HL-60 (cell line): ENCODE measurements at regions not wholly inside any gene's neighbourhood (a gene's known extent, or its start where the extent isn't known, plus 50 kb on each side); places are given as distances from the start of the nearest gene placed in this dataset.

Experiments used
- DNase-seq, 2 experiments: peaks; one replicate each; pipeline ENCODE4 v3.0.0-alpha.2; 2010 to 2020; ENCODE audit warnings: low read depth in 1 of 2, low spot score in 1 of 2
- H3K27ac ChIP-seq: fragments of 250-450 bp; sonication (Bioruptor Pico); replicated peaks from 2 replicates; pipeline ENCODE4 v1.5.1; 2020; ENCODE audit warnings: mild to moderate bottlenecking, moderate library complexity
- H3K27me3 ChIP-seq: fragments of 250-450 bp; sonication (Bioruptor Pico); 2 replicates; pipeline ENCODE4 v1.5.1; 2021; ENCODE audit warnings: mild to moderate bottlenecking, moderate library complexity; ENCODE audit not compliant: insufficient read depth, poor library complexity, severe bottlenecking
- H3K4me3 ChIP-seq: replicated peaks from 2 replicates; pipeline ENCODE4 v1.5.1; 2011; ENCODE audit warnings: mild to moderate bottlenecking, control low read depth, low read length; ENCODE audit not compliant: insufficient read depth
- GABPA ChIP-seq: IDR thresholded peaks from 2 replicates; pipeline ENCODE4 v1.6.1; 2012; ENCODE audit warnings: low read depth
- POLR2AphosphoS5 ChIP-seq: IDR thresholded peaks from 2 replicates; pipeline ENCODE4 v1.6.1; 2012; ENCODE audit warnings: low read depth
- SPI1 ChIP-seq: IDR thresholded peaks from 2 replicates; pipeline ENCODE4 v1.6.1; 2012; ENCODE audit warnings: low read depth, mild to moderate bottlenecking, borderline replicate concordance
- TF ChIP-seq, protein P1 (sequence below): IDR thresholded peaks from one replicate; pipeline ENCODE4 v1.5.1; 2011; ENCODE audit warnings: low read length, control low read depth, inconsistent platforms; ENCODE audit not compliant: insufficient read depth
- TF ChIP-seq, protein P2 (sequence below): IDR thresholded peaks from 2 replicates; pipeline ENCODE4 v1.6.1; 2012; ENCODE audit warnings: low read depth; ENCODE audit not compliant: insufficient replicate concordance

DNA sequence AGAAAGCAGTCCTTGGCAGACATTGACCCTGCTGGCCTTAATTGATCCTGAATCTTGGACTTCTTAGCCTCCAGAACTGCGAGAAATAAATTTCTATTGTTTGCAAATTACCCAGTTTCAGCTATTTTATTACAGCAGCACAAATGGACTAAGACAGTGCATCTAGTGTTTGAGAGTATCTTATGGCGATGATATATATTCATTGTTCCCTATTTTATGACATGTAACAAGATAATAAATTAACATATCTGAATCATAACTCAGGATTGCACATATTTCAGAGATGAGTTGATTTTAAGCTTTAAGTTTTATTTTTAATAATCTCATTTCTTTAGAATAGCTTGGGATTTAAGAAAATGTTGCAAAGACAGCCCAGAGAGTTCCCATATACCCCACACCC is 167.4 kb upstream of the FOXG1 start:
- H3K27me3 ChIP-seq: no peaks in the 10 kb centered on the region

DNA sequence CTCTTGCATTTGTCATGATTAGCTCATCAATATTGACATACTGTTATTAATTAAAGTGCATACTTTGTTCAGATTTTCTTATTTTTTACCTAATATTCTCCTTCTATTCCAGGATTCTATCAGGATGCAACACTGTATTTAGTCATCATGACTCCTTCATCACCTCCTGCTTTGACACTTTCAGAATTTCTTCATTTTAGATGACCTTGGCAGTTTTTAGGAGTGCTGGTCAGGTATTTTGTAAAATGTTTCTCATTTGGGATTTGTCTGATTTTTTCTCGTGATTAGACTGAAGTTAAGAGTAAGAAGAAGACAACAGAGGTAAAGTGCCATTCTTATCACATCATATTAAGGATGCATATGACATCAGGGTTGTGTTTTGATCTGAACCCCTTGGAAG is 167.0 kb upstream of the FOXG1 start:
- no peak for DNase-seq
- no peaks in the 10 kb centered on the region for H3K27me3 ChIP-seq

More for the DNA sequence above, 167.4 kb upstream of the FOXG1 start:
- DNase-seq: no peak
- TF ChIP-seq POLR2AphosphoS5: no peak
- TF ChIP-seq SPI1: no peak
- TF ChIP-seq, protein P1, sequence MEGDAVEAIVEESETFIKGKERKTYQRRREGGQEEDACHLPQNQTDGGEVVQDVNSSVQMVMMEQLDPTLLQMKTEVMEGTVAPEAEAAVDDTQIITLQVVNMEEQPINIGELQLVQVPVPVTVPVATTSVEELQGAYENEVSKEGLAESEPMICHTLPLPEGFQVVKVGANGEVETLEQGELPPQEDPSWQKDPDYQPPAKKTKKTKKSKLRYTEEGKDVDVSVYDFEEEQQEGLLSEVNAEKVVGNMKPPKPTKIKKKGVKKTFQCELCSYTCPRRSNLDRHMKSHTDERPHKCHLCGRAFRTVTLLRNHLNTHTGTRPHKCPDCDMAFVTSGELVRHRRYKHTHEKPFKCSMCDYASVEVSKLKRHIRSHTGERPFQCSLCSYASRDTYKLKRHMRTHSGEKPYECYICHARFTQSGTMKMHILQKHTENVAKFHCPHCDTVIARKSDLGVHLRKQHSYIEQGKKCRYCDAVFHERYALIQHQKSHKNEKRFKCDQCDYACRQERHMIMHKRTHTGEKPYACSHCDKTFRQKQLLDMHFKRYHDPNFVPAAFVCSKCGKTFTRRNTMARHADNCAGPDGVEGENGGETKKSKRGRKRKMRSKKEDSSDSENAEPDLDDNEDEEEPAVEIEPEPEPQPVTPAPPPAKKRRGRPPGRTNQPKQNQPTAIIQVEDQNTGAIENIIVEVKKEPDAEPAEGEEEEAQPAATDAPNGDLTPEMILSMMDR: no peak
- TF ChIP-seq, protein P2, sequence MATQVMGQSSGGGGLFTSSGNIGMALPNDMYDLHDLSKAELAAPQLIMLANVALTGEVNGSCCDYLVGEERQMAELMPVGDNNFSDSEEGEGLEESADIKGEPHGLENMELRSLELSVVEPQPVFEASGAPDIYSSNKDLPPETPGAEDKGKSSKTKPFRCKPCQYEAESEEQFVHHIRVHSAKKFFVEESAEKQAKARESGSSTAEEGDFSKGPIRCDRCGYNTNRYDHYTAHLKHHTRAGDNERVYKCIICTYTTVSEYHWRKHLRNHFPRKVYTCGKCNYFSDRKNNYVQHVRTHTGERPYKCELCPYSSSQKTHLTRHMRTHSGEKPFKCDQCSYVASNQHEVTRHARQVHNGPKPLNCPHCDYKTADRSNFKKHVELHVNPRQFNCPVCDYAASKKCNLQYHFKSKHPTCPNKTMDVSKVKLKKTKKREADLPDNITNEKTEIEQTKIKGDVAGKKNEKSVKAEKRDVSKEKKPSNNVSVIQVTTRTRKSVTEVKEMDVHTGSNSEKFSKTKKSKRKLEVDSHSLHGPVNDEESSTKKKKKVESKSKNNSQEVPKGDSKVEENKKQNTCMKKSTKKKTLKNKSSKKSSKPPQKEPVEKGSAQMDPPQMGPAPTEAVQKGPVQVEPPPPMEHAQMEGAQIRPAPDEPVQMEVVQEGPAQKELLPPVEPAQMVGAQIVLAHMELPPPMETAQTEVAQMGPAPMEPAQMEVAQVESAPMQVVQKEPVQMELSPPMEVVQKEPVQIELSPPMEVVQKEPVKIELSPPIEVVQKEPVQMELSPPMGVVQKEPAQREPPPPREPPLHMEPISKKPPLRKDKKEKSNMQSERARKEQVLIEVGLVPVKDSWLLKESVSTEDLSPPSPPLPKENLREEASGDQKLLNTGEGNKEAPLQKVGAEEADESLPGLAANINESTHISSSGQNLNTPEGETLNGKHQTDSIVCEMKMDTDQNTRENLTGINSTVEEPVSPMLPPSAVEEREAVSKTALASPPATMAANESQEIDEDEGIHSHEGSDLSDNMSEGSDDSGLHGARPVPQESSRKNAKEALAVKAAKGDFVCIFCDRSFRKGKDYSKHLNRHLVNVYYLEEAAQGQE: no peak
- no peak for TF ChIP-seq GABPA
- Histone ChIP-seq H3K4me3 (no peak overlapping the region), H3K27ac (no peak overlapping the region)

DNA sequence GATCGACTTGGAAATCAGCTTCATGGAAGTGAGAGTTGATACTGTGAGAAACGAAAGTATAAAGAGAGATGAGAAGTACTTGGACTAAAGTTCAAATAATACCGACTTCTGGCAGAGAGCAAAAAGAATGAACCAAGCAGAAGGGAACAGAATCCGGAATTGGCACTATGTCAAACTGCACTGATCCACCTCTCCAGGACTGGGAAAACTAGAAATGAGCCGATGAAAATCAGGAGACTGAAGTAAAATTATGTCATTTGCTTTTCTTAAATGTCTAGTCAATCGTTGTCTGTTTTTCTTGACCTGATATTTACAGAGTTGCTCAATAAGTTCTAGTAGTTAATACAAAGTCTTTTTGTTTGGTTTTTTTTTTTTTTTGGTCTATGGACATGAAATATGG is 163.0 kb upstream of the FOXG1 start:
- Histone ChIP-seq H3K4me3 (no peak overlapping the region), H3K27me3 (no peaks in the 10 kb centered on the region), H3K27ac (no peak overlapping the region)
- TF ChIP-seq, protein P1: no peak
- TF ChIP-seq, protein P2: no peak
- TF ChIP-seq GABPA (no peak), SPI1 (no peak), POLR2AphosphoS5 (no peak)
- no peak for DNase-seq

More for the DNA sequence above, 167.0 kb upstream of the FOXG1 start:
- TF ChIP-seq GABPA: no peak
- TF ChIP-seq POLR2AphosphoS5: no peak
- no peak for TF ChIP-seq SPI1
- TF ChIP-seq, protein P1: no peak
- TF ChIP-seq, protein P2: no peak
- Histone ChIP-seq H3K27ac (no peak overlapping the region), H3K4me3 (no peak overlapping the region)
